Adrenal gland (tissue), 9 donors: ENCODE measurements at regions not wholly inside any gene's neighbourhood (a gene's known extent, or its start where the extent isn't known, plus 50 kb on each side); places are given as distances from the start of the nearest gene placed in this dataset.

Experiments
- DNase-seq, 7 donors: peaks; one replicate each; pipeline ENCODE4 v3.0.0-alpha.2; 2019 to 2020
- H3K27ac ChIP-seq, 5 donors: fragments of 200-600 bp; sonication (generic) in 4 of 5; 1 replicate in 3 of 5; 2 replicates in 2 of 5; pipeline versions ENCODE4 v1.5.1 to v1.8.0; 2016 to 2020; ENCODE audit warnings: mild to moderate bottlenecking in 1 of 5
- H3K27me3 ChIP-seq: fragments of 200-600 bp; 2 replicates; pipeline ENCODE4 v1.8.0; 2021
- H3K36me3 ChIP-seq, 2 donors: fragments of 200-600 bp; replicated peaks in 1 of 2; 1 replicate in 1 of 2; 2 replicates in 1 of 2; pipeline versions ENCODE4 v1.5.1 to v1.8.0; 2018 to 2022
- H3K4me1 ChIP-seq, 2 donors: fragments of 200-600 bp; replicated peaks in 1 of 2; 1 replicate in 1 of 2; 2 replicates in 1 of 2; pipeline versions ENCODE4 v1.5.1 to v1.8.0; 2018 to 2021
- H3K4me3 ChIP-seq, 4 donors: fragments of 200-600 bp; sonication (generic) in 3 of 4; one replicate each; pipeline ENCODE4 v1.5.1; 2016 to 2018
- H3K9me3 ChIP-seq, 3 donors: fragments of 200-600 bp; sonication (generic) in 1 of 3; replicated peaks in 1 of 3; 1 replicate in 2 of 3; 2 replicates in 1 of 3; pipeline versions ENCODE4 v1.5.1 to v1.8.0; 2016 to 2021
- POLR2A ChIP-seq, 2 donors: fragments of 450-650 bp; IDR thresholded peaks; one replicate each; pipeline ENCODE4 v1.6.1; 2017; ENCODE audit warnings: antibody characterized with exemption in 2 of 2, mild to moderate bottlenecking in 2 of 2, moderate library complexity in 1 of 2
- WGBS, 4 donors: extraction: QIAGEN DNeasy Blood & Tissue Kit in 2 of 4; methylation state at CpG; one replicate each; pipeline versions ENCODE4 v1.1.5 to v1.1.7; 2013 to 2017; 5-methylcytosine and 5-hydroxymethylcytosine counted together
- intact Hi-C, 2 donors: fragments of 100-400 bp; cut with DNase I; formaldehyde crosslinking; loops; one replicate each; pipeline versions ENCODE4 v1.14.1 to v1.15.0; 2022 to 2023
- TF ChIP-seq, protein P1 (sequence below), 6 experiments: fragments of 450-650 bp in 4 of 6; fragments of 200-600 bp in 2 of 6; sonication (generic) in 1 of 6; IDR thresholded peaks; 1 replicate in 5 of 6; 2 replicates in 1 of 6; pipeline versions ENCODE4 v1.5.1 to v1.8.0; 2016 to 2021; ENCODE audit warnings: antibody characterized with exemption in 6 of 6, mild to moderate bottlenecking in 2 of 6, moderate library complexity in 1 of 6
- donor health status: healthy with polysubstance abuse.
- donor health status: Bipolar disorder and iron deficiency.
- donor health status: DM: yes; HTN: yes; CAD: no.
- donor health status: DM: no; HTN: no; CAD: no.
- donor health status: DM: no; HTN: no; CAD: no.

DNA sequence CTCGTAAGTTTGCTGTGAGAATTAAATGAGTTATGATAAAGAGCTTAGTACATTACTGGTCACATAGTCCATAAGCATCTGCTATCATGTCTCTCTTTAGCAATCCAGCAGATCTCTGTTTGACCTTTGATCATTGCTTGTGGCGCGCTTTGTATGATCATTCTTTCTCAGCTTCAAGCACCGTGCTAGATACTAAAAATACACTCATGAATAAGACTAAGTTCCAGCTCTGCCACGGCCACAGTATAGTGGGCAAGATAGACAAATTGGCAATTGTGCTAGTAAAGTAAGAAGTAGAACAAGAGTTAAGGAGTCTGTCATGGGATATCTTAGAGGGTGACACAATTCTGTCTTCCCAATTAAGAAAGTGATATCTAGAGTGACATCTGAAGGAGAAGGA lies 75.2 kb upstream of the ADGRF1 start:
- Histone ChIP-seq H3K36me3 (no peaks in the 10 kb centered on the region), H3K4me1 (no peaks in the 10 kb centered on the region), H3K4me3 (peak overlapping the region in 1 of 4 donors; percentile 14), H3K27ac (no peak overlapping the region), H3K9me3 (no peaks in the 10 kb centered on the region), H3K27me3 (no peaks in the 10 kb centered on the region)
- DNase-seq = no peak
- WGBS, 4 donors = 84 to 88% (median 87%) methylated on average over 5 of the region's 5 CpGs
- TF ChIP-seq, protein P1, sequence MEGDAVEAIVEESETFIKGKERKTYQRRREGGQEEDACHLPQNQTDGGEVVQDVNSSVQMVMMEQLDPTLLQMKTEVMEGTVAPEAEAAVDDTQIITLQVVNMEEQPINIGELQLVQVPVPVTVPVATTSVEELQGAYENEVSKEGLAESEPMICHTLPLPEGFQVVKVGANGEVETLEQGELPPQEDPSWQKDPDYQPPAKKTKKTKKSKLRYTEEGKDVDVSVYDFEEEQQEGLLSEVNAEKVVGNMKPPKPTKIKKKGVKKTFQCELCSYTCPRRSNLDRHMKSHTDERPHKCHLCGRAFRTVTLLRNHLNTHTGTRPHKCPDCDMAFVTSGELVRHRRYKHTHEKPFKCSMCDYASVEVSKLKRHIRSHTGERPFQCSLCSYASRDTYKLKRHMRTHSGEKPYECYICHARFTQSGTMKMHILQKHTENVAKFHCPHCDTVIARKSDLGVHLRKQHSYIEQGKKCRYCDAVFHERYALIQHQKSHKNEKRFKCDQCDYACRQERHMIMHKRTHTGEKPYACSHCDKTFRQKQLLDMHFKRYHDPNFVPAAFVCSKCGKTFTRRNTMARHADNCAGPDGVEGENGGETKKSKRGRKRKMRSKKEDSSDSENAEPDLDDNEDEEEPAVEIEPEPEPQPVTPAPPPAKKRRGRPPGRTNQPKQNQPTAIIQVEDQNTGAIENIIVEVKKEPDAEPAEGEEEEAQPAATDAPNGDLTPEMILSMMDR (IDR thresholded peaks at IDR 0.05) = no peak
- intact Hi-C loops = no loop called here

DNA sequence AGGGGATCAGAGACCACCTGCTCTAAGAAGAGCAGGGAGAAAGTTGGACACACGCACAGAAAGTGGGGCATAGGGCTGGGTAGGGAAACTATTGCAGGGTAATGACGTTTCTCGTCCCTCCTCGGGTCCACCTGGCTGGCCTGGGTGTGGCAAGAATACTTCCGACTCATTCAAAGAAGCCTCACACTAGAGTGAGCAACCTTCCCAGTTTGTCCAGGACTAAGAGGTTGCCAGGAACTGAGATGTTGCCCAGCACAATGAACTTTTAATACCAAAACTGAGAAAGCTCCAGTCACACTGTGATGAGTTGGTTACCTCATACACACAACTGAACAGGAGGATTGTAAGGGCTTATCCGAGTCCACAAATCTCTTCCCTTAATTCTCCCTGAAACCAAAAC lies 74.5 kb upstream of the ADGRF1 start:
- Histone ChIP-seq H3K9me3 (no peaks in the 10 kb centered on the region), H3K4me3 (no peak overlapping the region), H3K4me1 (no peaks in the 10 kb centered on the region), H3K27ac (no peak overlapping the region), H3K36me3 (no peaks in the 10 kb centered on the region), H3K27me3 (no peaks in the 10 kb centered on the region)
- 80 to 90% (median 87%) methylated on average over 6 of the region's 6 CpGs for WGBS, 4 donors
- intact Hi-C loops = no loop called here
- no peak for TF ChIP-seq POLR2A (IDR thresholded peaks at IDR 0.05)
- TF ChIP-seq, protein P1 (IDR thresholded peaks at IDR 0.05) = no peak
- DNase-seq = no peak

DNA sequence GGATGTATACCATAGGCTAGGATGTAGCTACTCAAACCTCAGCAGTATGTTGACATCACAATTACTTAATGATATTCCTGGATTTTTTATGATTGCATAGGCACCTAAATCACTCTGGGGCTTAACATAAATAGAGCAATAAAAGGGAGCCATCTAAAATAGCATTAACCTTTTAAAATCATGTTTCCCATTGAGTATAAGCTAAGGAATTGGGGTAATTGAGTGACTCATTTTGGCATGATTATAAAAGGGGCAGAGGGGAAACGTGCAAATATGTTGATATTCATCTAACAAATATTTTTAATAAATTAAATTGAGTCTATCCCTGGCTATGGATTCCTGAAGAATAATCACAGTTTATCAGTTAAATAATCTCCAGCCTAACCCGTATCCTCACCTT lies 74.0 kb upstream of the ADGRF1 start:
- TF ChIP-seq, protein P1 (IDR thresholded peaks at IDR 0.05) = no peak
- TF ChIP-seq POLR2A (IDR thresholded peaks at IDR 0.05) = no peak
- Histone ChIP-seq H3K9me3 (no peaks in the 10 kb centered on the region), H3K4me3 (no peak overlapping the region), H3K27ac (no peak overlapping the region), H3K4me1 (no peaks in the 10 kb centered on the region), H3K36me3 (no peaks in the 10 kb centered on the region), H3K27me3 (no peaks in the 10 kb centered on the region)
- intact Hi-C loops = no loop called here
- DNase-seq = no peak
- WGBS, 4 donors = 80 to 84% (median 82%) methylated on average over 2 of the region's 2 CpGs

DNA sequence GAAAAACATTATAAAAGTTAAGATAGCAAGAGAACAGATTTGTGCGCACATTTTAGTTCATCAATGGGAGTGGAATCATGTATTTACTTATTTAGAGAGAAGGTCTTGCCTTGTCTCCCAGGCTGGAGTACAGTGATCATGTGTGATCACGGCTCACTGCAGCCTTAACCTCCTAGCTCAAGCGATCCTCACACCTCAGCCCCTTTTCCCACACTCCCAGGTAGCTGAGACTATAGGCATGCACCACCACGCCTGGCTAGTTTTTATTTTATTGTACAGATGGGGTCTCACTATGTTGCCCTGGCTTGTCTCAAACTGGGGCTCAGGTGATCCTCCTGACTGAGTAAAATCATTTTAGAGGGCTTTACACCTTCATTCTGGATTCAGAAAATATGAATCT lies 72.3 kb upstream of the ADGRF1 start:
- Histone ChIP-seq H3K27ac (no peak overlapping the region), H3K27me3 (no peaks in the 10 kb centered on the region), H3K9me3 (no peaks in the 10 kb centered on the region), H3K36me3 (no peaks in the 10 kb centered on the region), H3K4me1 (no peaks in the 10 kb centered on the region), H3K4me3 (no peak overlapping the region)
- 71 to 87% (median 86%) methylated on average over 4 of the region's 4 CpGs for WGBS, 4 donors
- no peak for DNase-seq
- TF ChIP-seq POLR2A (IDR thresholded peaks at IDR 0.05) = no peak
- TF ChIP-seq, protein P1 (IDR thresholded peaks at IDR 0.05) = no peak
- intact Hi-C loops = no loop called here
